ENCODE measurements at regions not wholly inside any gene's neighbourhood (a gene's known extent, or its start where the extent isn't known, plus 50 kb on each side); places are given as distances from the start of the nearest gene placed in this dataset.
"Not testable (repeated sequence)": the region's sequence is repeated elsewhere in the genome, so short reads cannot be mapped to it uniquely, and the experiment has no call there.

- no peak for TF ChIP-seq POLR2A (IDR thresholded peaks at IDR 0.05)
- TF ChIP-seq, protein P1, sequence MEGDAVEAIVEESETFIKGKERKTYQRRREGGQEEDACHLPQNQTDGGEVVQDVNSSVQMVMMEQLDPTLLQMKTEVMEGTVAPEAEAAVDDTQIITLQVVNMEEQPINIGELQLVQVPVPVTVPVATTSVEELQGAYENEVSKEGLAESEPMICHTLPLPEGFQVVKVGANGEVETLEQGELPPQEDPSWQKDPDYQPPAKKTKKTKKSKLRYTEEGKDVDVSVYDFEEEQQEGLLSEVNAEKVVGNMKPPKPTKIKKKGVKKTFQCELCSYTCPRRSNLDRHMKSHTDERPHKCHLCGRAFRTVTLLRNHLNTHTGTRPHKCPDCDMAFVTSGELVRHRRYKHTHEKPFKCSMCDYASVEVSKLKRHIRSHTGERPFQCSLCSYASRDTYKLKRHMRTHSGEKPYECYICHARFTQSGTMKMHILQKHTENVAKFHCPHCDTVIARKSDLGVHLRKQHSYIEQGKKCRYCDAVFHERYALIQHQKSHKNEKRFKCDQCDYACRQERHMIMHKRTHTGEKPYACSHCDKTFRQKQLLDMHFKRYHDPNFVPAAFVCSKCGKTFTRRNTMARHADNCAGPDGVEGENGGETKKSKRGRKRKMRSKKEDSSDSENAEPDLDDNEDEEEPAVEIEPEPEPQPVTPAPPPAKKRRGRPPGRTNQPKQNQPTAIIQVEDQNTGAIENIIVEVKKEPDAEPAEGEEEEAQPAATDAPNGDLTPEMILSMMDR (IDR thresholded peaks at IDR 0.05): no peak
- 96 to 99% methylated on average over 2 of the region's 2 CpGs for WGBS, 2 donors
These were observed 66.3 kb upstream of the NUDT6 start for GRCh38 chr4:122988696-122989095.

GRCh38 chr4:122990891-122991290 lies 68.5 kb upstream of the NUDT6 start:
- intact Hi-C loops (cut with DNase I; ENCODE audit: low total_unique reads): no loop called here
- no peak overlapping the region for H3K4me3 ChIP-seq (ENCODE audit: low read depth, poor library complexity, severe bottlenecking)
- no peak for TF ChIP-seq POLR2A (IDR thresholded peaks at IDR 0.05)
- TF ChIP-seq, protein P1 (IDR thresholded peaks at IDR 0.05): no peak
- WGBS, 2 donors: 95 to 100% methylated on average over 2 of the region's 2 CpGs
- no peak for DNase-seq (ENCODE audit: low spot score in 2 of 2)

More at GRCh38 chr4:122988696-122989095, 66.3 kb upstream of the NUDT6 start:
- intact Hi-C loops (cut with DNase I; ENCODE audit: low total_unique reads): no loop called here
- DNase-seq (ENCODE audit: low spot score in 2 of 2): no peak
- no peak overlapping the region for H3K4me3 ChIP-seq (ENCODE audit: low read depth, poor library complexity, severe bottlenecking)

DNA sequence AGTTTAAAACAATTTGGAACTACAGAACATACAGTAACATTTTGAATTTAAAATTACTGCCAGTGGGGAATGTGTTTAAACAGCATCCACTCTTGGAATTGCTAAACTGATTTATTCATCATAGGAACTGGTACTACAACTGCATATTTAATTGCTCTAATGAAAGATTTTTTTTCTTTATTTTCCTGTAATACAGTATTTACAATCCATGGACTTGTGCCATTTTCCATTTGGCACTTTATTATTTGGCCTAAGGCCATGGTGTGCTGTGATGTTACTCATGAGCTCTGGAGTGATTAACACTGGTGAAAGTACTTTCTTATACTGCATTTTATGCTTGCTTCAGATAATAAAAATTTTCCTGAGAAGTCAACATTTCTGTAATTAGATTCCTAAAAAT lies 69.7 kb upstream of the NUDT6 start:
- no peak overlapping the region for H3K4me3 ChIP-seq (ENCODE audit: low read depth, poor library complexity, severe bottlenecking)
- intact Hi-C loops (cut with DNase I; ENCODE audit: low total_unique reads): no loop called here
- DNase-seq (ENCODE audit: low spot score in 2 of 2): no peak
- TF ChIP-seq POLR2A (IDR thresholded peaks at IDR 0.05): no peak
- TF ChIP-seq, protein P1 (IDR thresholded peaks at IDR 0.05): no peak

DNA sequence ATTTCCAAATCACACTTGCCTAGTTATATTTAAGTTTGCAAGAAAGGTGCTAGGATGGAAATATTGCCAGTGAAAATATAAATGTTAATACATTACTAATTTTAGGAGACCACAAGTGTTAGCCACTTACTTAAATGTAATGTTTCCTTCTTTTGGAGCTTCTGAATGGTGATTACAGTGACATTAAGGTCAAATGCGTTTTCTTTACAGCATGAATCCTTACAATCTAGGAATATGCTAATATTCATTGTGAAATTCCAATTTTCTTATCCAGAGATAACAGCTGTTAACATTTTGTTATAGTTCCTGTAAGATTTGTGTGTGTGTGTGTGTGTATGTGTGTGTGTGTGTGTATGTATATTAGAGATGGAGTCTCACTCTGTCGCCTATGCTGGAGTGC lies 70.2 kb upstream of the NUDT6 start:
- no peak for DNase-seq (ENCODE audit: low spot score in 2 of 2)
- H3K4me3 ChIP-seq (ENCODE audit: low read depth, poor library complexity, severe bottlenecking): no peak overlapping the region
- intact Hi-C loops (cut with DNase I; ENCODE audit: low total_unique reads): no loop called here
- no peak for TF ChIP-seq POLR2A (IDR thresholded peaks at IDR 0.05)
- TF ChIP-seq, protein P1 (IDR thresholded peaks at IDR 0.05): no peak
- WGBS, 2 donors: 85 to 95% methylated on average over 2 of the region's 2 CpGs

DNA sequence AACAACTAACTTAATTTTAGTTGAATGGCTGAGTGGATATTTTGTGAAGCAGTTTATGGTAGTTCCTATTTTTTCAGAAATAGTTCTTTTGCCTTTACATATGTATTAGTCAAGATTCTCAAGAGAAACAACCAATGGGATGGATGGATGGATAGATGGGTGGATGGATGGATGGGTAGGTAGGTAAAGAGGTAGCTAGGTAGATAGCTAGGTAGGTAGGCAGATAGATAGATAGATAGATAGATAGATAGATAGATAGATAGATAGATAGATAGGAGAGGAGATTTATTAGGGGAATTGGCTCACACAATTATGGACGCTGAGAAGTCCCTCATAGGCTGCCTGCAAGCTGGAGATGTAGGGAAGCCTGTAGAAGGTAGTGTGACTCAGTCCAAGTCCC lies 74.0 kb upstream of the NUDT6 start:
- no peak overlapping the region for H3K4me3 ChIP-seq (ENCODE audit: low read depth, poor library complexity, severe bottlenecking)
- no peak for TF ChIP-seq POLR2A (IDR thresholded peaks at IDR 0.05)
- TF ChIP-seq, protein P1 (IDR thresholded peaks at IDR 0.05): no peak
- intact Hi-C loops (cut with DNase I; ENCODE audit: low total_unique reads): no loop called here
- no peak for DNase-seq (ENCODE audit: low spot score in 2 of 2)
- WGBS, 2 donors: 96 to 100% methylated on average over 1 of the region's 1 CpG

DNA sequence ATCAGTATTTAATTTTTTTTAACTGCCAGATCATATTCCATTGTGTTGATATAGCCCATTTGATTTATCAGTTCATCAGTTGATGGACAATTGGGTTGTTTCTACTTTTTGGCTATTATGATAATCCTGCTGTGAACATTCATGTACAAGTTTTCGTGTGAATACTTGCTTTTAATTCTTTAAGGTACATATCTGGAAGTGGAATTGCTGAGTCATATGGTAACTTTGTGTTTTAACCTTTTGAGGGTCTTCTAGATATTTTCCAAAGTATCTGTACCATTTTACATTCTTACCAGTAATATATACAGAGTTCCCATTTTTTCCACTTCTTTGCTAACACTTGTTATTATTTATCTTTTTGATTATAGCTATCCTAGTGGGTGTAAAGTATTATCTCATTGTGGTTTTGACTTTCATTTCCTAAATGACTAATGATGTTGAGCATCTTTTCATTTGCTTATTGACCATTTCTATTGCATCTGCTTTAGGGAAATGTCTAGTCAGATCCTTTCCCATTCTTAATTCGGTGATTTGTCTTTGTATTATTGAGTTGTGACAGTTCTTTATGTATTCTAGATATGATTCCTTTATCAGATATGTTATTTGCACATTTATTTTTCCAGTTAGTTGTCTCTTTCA lies 75.2 kb upstream of the NUDT6 start:
- no peak overlapping the region for H3K4me3 ChIP-seq (ENCODE audit: low read depth, poor library complexity, severe bottlenecking)
- DNase-seq (ENCODE audit: low spot score in 2 of 2): no peak
- 87 to 90% methylated on average over 2 of the region's 2 CpGs for WGBS, 2 donors
- no peak for TF ChIP-seq POLR2A (IDR thresholded peaks at IDR 0.05)
- TF ChIP-seq, protein P1 (IDR thresholded peaks at IDR 0.05): no peak
- intact Hi-C loops (cut with DNase I; ENCODE audit: low total_unique reads): no loop called here

GRCh38 chr4:123004079-123004478 lies 81.7 kb upstream of the NUDT6 start:
- H3K4me3 ChIP-seq (ENCODE audit: low read depth, poor library complexity, severe bottlenecking); intact Hi-C loops (cut with DNase I; ENCODE audit: low total_unique reads); DNase-seq (ENCODE audit: low spot score in 2 of 2): not testable (repeated sequence)
- 95 to 98% methylated on average over 16 to 17 of the region's 17 CpGs for WGBS, 2 donors

DNA sequence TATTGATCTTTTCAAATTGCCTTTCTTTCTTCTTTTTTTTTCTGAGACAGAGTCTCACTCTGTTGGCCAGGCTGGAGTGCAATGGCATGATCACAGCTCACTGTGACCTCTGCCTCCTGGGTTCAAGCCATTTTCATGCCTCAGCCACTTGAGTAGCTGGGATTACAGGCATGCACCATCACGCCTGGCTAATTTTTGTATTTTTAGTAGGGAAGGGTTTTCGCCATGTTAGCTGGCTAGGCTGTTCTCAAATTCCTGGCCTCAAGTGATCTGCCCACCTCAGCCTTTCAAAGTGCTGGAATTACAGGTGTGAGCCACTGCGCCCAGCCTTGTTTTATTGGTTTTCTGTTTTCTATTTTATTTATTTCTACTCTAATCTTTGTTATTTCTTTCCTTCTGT lies 82.7 kb upstream of the NUDT6 start:
- H3K4me3 ChIP-seq (ENCODE audit: low read depth, poor library complexity, severe bottlenecking); DNase-seq (ENCODE audit: low spot score in 2 of 2); intact Hi-C loops (cut with DNase I; ENCODE audit: low total_unique reads): not testable (repeated sequence)
- 47 to 51% methylated on average over 3 of the region's 3 CpGs for WGBS, 2 donors
